ENCODE measurements at regions not wholly inside any gene's neighbourhood (a gene's known extent, or its start where the extent isn't known, plus 50 kb on each side); places are given as distances from the start of the nearest gene placed in this dataset.

DNA sequence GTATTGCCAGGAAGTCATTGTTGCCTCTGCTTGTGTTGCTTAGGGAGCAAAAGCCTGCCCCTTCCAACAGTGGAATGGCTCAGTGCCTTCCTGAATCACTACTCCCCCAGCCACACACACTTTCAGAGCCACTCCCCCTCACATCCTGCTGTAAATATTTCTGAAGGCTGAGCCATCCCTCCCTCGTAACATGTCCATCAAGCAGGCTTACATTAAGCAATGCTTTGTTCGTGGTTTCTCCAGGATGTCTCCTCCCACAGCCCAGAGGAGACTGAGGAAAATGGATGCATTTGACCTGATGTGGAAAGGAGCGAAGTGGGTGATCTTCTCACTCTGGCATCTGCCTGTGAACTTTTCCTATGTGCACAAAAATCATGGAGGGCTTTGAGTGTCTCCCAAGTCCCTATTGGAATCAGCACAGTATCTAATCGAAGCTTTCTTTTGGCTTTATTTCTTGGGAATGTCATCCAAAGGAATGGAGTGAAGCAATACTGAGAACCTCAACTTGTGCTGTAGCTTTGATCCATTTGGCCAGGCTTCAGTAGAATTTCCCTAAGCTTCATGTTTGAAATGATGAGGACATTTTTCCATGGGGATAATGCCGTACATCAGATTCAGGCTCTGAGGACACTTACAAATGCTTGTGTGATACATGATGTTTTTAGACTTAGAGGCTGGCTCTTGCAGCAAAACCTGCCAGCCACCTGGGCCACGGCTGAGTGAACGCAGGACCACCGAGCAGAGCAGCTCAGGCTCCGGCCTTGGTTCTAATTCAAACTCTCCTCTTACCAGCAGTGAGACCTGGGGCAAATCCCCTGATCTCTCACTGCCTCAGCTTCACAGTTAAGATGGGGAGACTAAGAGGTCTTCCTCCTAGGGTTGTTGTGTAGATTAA, 389.1 kb downstream of the ENC1 start:
- no peaks in the 10 kb centered on the region for H3K9me3 ChIP-seq
- no peaks in the 10 kb centered on the region for H4K20me1 ChIP-seq
- no peaks in the 10 kb centered on the region for H3K4me1 ChIP-seq
- H3K27ac ChIP-seq: no peak overlapping the region
- H3K4me3 ChIP-seq: no peak overlapping the region
- H3K9ac ChIP-seq: no peak overlapping the region
- H3K4me2 ChIP-seq: no peak overlapping the region
- no peak for TF ChIP-seq Cebpa-rat (IDR thresholded peaks at IDR 0.05)
- H3K36me3 ChIP-seq: no peaks in the 10 kb centered on the region
- no peaks in the 10 kb centered on the region for H3K27me3 ChIP-seq

DNA sequence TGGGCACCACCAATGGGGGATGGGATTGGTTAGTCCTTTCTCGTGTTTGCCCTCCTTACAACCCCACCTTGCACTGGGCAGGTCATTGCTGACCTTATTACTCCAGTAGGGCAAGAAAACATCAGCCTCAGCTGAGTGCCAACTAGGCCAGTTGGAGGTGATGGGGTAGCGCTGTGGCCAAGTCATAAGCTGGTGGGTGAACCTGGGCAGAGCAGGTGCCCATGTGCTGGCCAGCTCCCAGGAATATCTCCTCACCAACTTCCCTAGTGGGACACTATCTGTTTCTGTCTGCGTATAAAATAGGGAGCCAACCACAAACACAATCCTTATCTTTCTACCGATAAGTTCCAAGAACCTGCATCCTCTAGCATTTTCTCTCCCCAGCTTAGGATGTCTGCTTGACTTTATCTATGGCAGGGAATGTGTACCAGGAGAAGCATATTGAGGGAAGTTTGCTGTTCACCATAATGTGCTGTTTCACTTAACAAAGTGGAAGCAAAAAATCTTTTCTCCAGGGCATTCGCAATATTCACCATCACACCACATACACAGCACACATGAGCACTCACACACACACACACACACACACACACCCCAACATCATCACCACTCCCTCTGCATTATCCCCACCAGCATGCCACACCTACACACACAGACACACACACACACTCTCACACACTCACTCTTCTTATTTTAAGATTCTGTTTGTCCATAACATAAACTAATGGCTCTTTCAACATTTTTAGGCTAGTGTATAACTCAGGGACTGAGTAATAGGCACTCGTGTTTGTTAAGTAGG, 390.0 kb downstream of the ENC1 start:
- no peaks in the 10 kb centered on the region for H3K36me3 ChIP-seq
- H3K9me3 ChIP-seq: no peaks in the 10 kb centered on the region
- no peaks in the 10 kb centered on the region for H4K20me1 ChIP-seq
- H3K4me3 ChIP-seq: no peak overlapping the region
- H3K27ac ChIP-seq: no peak overlapping the region
- H3K4me2 ChIP-seq: no peak overlapping the region
- H3K4me1 ChIP-seq: no peaks in the 10 kb centered on the region
- no peak overlapping the region for H3K9ac ChIP-seq
- no peaks in the 10 kb centered on the region for H3K27me3 ChIP-seq
- no peak for TF ChIP-seq Cebpa-rat (IDR thresholded peaks at IDR 0.05)

DNA sequence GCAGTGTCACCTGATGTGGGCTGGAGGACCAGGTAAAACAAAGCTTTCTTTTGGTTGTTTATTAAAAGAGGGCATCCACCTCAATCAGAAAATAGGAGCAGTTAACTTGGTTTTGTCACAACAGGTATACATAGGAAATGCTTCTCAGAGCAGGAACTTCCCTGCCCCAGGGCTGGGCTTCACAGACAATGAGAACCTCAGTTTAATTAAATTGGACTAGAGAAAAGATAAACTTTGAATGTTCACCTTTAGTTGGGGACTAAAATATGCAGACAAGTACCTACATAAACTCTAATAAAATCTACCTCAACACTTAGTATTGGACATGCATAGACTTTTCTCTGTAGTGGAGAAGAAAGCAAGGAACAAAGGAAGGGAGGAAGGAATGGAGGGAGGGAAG, 392.0 kb downstream of the ENC1 start:
- H4K20me1 ChIP-seq: no peaks in the 10 kb centered on the region
- no peaks in the 10 kb centered on the region for H3K9me3 ChIP-seq
- no peak overlapping the region for H3K9ac ChIP-seq
- no peak for TF ChIP-seq Cebpa-rat (IDR thresholded peaks at IDR 0.05)
- H3K4me3 ChIP-seq: no peak overlapping the region
- H3K4me1 ChIP-seq: no peaks in the 10 kb centered on the region
- no peak overlapping the region for H3K4me2 ChIP-seq
- no peaks in the 10 kb centered on the region for H3K27me3 ChIP-seq
- H3K27ac ChIP-seq: no peak overlapping the region
- no peaks in the 10 kb centered on the region for H3K36me3 ChIP-seq

DNA sequence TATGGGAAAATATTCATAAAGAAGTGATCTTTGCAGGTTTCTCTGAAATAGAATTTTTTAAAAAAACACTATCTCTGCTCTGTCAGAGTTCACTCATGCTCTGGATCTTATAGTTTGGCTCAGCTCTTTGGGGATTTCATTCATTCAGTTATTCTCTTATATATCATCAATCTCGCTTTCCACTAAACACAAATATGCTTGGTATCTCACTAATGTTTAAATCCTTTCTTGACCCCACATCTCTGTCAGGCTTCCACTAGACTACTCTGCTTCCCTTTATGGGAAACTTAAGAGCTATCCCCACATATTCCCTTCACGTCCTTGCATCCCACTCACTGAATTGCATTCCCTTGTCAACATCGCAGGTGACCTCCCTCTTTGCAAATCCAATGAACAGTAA, 396.1 kb downstream of the ENC1 start:
- Histone ChIP-seq H3K4me1 (no peaks in the 10 kb centered on the region), H3K4me3 (no peak overlapping the region), H3K36me3 (no peaks in the 10 kb centered on the region), H3K4me2 (no peak overlapping the region), H3K9me3 (no peaks in the 10 kb centered on the region), H4K20me1 (no peaks in the 10 kb centered on the region), H3K27me3 (no peaks in the 10 kb centered on the region), H3K27ac (no peak overlapping the region), H3K9ac (no peak overlapping the region)
- no peak for TF ChIP-seq Cebpa-rat (IDR thresholded peaks at IDR 0.05)

DNA sequence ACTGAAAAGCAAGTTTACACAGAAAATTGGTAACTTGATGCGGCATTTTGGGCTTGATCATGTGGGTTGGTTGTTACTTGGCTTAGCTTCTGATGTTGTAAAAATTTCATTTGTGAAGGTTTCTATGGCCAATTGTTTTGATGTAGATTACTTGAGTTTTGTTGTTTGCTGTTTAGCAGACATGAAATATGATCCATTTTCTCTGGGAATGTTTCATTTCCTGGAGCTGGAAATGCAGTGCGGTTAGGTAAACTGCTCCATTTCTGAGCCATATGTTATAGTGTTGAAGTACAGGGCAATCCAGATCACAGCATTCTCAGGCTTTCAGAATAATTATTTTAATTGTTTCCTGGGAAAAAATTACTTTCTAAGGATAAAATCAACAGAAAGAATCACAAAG, 396.9 kb downstream of the ENC1 start:
- Histone ChIP-seq H3K9me3 (no peaks in the 10 kb centered on the region), H3K4me2 (no peak overlapping the region), H3K27ac (no peak overlapping the region), H3K4me1 (no peaks in the 10 kb centered on the region), H4K20me1 (no peaks in the 10 kb centered on the region), H3K9ac (no peak overlapping the region), H3K36me3 (no peaks in the 10 kb centered on the region), H3K27me3 (no peaks in the 10 kb centered on the region), H3K4me3 (no peak overlapping the region)
- no peak for TF ChIP-seq Cebpa-rat (IDR thresholded peaks at IDR 0.05)

DNA sequence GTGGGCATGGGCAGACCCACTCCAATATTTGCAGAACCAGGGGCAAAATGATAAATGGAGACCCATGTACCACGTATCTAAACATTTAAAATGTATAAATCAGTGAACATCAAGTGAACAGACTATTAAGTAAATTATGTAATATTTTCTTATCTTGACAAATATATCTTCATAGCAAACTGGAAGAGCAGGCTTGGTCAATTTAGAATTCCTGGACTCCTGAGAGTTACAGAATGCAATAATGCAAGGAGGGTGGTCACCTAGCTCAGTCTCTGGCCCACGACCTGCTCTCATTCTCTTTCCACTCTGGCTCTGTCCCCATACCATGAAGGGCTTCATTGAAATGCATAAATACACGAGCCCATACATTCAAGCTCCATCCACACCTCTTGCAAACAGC, 398.0 kb downstream of the ENC1 start:
- no peak for TF ChIP-seq Cebpa-rat (IDR thresholded peaks at IDR 0.05)
- no peak overlapping the region for H3K4me2 ChIP-seq
- no peaks in the 10 kb centered on the region for H3K27me3 ChIP-seq
- H3K4me1 ChIP-seq: no peaks in the 10 kb centered on the region
- H4K20me1 ChIP-seq: no peaks in the 10 kb centered on the region
- no peaks in the 10 kb centered on the region for H3K9me3 ChIP-seq
- H3K27ac ChIP-seq: no peak overlapping the region
- H3K36me3 ChIP-seq: no peaks in the 10 kb centered on the region
- no peak overlapping the region for H3K4me3 ChIP-seq
- no peak overlapping the region for H3K9ac ChIP-seq

DNA sequence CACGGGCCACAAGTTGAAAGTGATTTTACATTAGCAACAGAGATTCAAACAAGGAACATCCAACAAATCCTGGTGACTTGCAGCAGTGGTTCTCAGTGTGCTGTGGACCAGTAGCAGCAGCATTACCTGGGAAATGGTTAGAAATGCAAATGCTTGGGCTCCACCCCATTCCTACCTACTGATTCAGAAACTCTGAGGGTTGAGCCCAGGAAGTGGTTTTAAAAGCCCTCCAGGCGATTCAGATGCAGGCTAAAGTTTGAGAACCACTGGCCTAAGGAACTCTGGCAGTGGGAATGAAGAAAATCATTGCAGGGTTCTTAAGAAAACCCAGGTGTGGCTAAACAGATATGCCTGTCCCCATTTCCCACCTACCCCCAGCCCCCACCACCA, 398.8 kb downstream of the ENC1 start:
- no peak for TF ChIP-seq Cebpa-rat (IDR thresholded peaks at IDR 0.05)

DNA sequence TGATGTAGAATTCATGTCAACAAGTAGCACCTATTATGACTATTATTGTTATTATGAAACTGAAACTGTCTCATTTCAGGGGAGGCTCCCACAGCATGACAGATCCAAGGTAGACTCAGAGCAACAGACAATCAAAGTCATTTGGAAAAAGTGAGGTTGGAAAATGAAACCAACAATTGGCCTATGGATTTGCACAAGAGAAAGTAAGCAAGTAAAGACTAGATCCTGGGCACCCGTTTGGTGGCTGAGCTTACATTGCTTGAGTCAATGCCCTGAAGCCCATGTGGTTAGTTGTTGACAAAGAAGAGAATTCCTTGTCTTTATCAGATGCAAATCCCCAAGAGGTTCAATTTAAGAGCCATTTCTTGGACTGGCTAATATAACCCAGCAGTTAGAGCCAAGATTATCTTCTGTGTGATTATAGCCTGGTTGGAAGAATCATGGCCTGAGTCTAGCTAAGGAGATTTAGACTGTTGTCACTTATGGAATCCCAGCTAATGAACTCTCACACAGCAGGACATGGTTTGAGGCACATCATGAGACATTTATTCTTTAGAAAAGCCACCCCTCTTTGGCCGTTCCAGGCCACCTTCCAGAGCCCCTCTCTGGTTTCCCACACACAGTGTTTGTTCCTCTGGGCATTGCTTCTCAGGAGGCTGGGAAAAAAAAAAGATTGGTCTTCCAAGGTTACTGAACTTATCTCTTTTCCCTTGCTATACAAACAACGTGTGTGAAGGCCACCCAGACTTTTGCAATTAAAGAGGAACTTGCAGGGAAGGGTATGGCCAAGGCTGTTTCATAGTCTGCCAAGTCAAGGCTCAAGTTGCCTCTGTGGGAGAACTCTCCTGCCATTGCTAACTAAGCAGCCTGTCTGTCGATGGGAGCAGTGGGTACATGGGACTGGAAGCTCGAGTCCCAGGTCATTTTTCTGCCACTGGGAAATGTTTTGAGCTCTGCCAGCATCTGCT, 399.5 kb downstream of the ENC1 start:
- H3K4me3 ChIP-seq: no peak overlapping the region
- no peaks in the 10 kb centered on the region for H3K27me3 ChIP-seq
- TF ChIP-seq Cebpa-rat (IDR thresholded peaks at IDR 0.05): no peak
- H4K20me1 ChIP-seq: no peaks in the 10 kb centered on the region
- H3K9ac ChIP-seq: no peak overlapping the region
- no peaks in the 10 kb centered on the region for H3K4me1 ChIP-seq
- H3K9me3 ChIP-seq: no peaks in the 10 kb centered on the region
- no peak overlapping the region for H3K27ac ChIP-seq
- no peaks in the 10 kb centered on the region for H3K36me3 ChIP-seq
- no peak overlapping the region for H3K4me2 ChIP-seq

More for the DNA sequence above, 398.8 kb downstream of the ENC1 start:
- Histone ChIP-seq H3K4me3 (no peak overlapping the region), H3K36me3 (no peaks in the 10 kb centered on the region), H3K27ac (no peak overlapping the region), H3K4me1 (no peaks in the 10 kb centered on the region), H3K9me3 (no peaks in the 10 kb centered on the region), H3K9ac (no peak overlapping the region), H3K4me2 (no peak overlapping the region), H3K27me3 (no peaks in the 10 kb centered on the region), H4K20me1 (no peaks in the 10 kb centered on the region)

DNA sequence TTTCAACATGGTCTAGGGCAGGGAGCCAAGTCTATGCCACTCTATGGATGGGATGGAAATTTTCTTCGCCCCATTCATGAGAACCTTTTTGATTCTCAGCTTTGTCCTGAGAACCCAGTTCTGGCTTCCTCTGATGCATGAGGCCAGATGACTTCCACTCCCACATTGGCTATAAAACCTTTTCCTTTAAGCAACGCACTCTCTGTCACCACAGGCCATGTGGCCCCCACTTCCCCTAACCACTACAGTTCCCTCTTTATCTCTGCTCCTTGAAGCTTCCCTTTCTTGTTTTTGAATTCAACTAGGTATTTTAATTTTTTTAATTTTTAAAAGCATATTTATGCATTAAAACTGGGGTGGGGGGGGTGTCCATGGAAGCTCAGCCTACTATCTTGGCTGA, 401.3 kb downstream of the ENC1 start:
- Histone ChIP-seq H4K20me1 (no peaks in the 10 kb centered on the region), H3K27ac (no peak overlapping the region), H3K9me3 (no peaks in the 10 kb centered on the region), H3K4me1 (no peaks in the 10 kb centered on the region), H3K4me3 (no peak overlapping the region), H3K27me3 (no peaks in the 10 kb centered on the region), H3K9ac (no peak overlapping the region), H3K4me2 (no peak overlapping the region), H3K36me3 (no peaks in the 10 kb centered on the region)
- TF ChIP-seq Cebpa-rat (IDR thresholded peaks at IDR 0.05): no peak
